ENCODE measurements at regions not wholly inside any gene's neighbourhood (a gene's known extent, or its start where the extent isn't known, plus 50 kb on each side); places are given as distances from the start of the nearest gene placed in this dataset.

DNA sequence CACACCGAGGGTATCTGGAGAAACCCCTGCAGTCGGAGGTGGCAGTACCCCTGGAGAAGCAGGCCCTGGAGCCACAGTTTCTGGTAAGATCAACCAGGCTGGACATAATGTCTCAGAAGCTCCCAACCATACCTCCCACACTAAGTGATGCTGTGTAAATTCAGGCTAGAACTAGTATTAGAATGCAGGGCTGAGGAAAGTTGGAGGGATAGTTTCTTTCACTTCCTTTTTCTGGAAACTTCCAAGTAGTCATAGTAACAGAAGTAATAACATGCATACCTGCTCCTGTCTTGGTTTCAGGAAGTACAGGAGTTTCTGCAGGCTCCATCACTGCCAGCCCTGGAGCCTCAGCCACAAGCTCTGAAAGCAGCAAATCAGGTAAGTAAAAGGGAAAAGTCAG is 228.1 kb upstream of the CNTN1 start:
- no peak for DNase-seq
- intact Hi-C loops (cut with DNase I; ENCODE audit: low total_unique reads): no loop called here
- H3K36me3 ChIP-seq: no peaks in the 10 kb centered on the region

DNA sequence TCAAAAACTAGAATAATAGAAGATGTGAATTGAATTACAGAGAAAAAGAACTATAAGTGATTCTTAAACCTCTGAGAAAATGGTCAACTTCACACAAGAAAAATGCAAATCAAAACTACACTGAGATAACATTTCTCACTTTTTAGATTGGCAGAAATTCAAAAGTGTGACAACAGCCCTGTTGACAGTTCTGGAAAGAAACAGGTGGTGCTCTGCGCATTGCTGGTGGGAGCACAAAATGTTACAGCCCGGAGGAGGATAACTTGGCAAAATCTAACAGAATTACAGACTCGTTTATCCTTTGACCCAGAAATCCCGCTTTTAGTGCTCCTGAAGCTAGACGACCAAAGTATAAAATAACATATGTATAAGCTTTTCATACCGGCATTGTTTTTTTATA is 222.5 kb upstream of the CNTN1 start:
- Histone ChIP-seq H3K4me3 (no peak overlapping the region), H3K4me1 (no peaks in the 10 kb centered on the region), H3K36me3 (no peaks in the 10 kb centered on the region), H3K27me3 (no peaks in the 10 kb centered on the region), H3K27ac (no peak overlapping the region), H3K9me3 (no peaks in the 10 kb centered on the region)
- 45 to 63% (median 53%) methylated on average over 6 of the region's 6 CpGs for WGBS, 5 donors
- intact Hi-C loops (cut with DNase I; ENCODE audit: low total_unique reads): no loop called here
- no peak for DNase-seq
- TF ChIP-seq POLR2AphosphoS5 (IDR thresholded peaks at IDR 0.05) (no peak), POLR2A (IDR thresholded peaks at IDR 0.05) (no peak), EP300 (IDR thresholded peaks at IDR 0.05) (no peak)
- TF ChIP-seq, protein P1, sequence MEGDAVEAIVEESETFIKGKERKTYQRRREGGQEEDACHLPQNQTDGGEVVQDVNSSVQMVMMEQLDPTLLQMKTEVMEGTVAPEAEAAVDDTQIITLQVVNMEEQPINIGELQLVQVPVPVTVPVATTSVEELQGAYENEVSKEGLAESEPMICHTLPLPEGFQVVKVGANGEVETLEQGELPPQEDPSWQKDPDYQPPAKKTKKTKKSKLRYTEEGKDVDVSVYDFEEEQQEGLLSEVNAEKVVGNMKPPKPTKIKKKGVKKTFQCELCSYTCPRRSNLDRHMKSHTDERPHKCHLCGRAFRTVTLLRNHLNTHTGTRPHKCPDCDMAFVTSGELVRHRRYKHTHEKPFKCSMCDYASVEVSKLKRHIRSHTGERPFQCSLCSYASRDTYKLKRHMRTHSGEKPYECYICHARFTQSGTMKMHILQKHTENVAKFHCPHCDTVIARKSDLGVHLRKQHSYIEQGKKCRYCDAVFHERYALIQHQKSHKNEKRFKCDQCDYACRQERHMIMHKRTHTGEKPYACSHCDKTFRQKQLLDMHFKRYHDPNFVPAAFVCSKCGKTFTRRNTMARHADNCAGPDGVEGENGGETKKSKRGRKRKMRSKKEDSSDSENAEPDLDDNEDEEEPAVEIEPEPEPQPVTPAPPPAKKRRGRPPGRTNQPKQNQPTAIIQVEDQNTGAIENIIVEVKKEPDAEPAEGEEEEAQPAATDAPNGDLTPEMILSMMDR (IDR thresholded peaks at IDR 0.05): no peak

More for the DNA sequence above, 228.1 kb upstream of the CNTN1 start:
- TF ChIP-seq POLR2AphosphoS5 (IDR thresholded peaks at IDR 0.05) (no peak), EP300 (IDR thresholded peaks at IDR 0.05) (no peak), POLR2A (IDR thresholded peaks at IDR 0.05) (no peak)
- TF ChIP-seq, protein P1 (IDR thresholded peaks at IDR 0.05): no peak
- Histone ChIP-seq H3K27me3 (no peaks in the 10 kb centered on the region), H3K9me3 (no peaks in the 10 kb centered on the region), H3K4me3 (no peak overlapping the region), H3K27ac (no peak overlapping the region), H3K4me1 (no peaks in the 10 kb centered on the region)
- WGBS, 5 donors: 76 to 89% (median 79%) methylated on average over 2 of the region's 2 CpGs

DNA sequence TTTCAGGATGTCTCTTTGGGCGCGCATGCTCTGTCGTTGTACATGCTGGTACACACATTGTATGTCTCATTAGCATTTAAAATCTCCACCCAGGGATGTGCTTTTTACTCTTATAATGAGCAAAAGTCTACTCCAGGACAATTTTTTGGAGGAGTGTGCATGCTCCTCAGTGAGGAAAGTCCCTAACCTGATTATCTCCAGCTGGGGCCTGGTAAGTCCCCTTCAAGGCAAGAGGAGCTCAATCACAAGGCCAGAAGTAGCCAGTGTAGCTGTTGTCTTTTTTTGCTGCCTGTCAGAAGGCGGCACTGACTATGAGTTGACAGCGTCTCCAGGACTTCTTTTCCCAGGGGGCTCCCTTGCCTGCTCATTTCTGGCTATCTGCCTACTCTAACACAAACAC is 218.3 kb upstream of the CNTN1 start:
- intact Hi-C loops (cut with DNase I; ENCODE audit: low total_unique reads): no loop called here
- peak in 1 of 2 donors; percentile 3 for DNase-seq
- 64 to 80% (median 74%) methylated on average over 5 of the region's 5 CpGs for WGBS, 5 donors
- Histone ChIP-seq H3K27ac (no peak overlapping the region), H3K36me3 (no peaks in the 10 kb centered on the region), H3K27me3 (no peaks in the 10 kb centered on the region), H3K4me3 (no peak overlapping the region), H3K9me3 (no peaks in the 10 kb centered on the region), H3K4me1 (no peaks in the 10 kb centered on the region)
- no peak for TF ChIP-seq EP300 (IDR thresholded peaks at IDR 0.05)
- TF ChIP-seq POLR2AphosphoS5 (IDR thresholded peaks at IDR 0.05): no peak
- no peak for TF ChIP-seq POLR2A (IDR thresholded peaks at IDR 0.05)
- TF ChIP-seq, protein P1 (IDR thresholded peaks at IDR 0.05): no peak

DNA sequence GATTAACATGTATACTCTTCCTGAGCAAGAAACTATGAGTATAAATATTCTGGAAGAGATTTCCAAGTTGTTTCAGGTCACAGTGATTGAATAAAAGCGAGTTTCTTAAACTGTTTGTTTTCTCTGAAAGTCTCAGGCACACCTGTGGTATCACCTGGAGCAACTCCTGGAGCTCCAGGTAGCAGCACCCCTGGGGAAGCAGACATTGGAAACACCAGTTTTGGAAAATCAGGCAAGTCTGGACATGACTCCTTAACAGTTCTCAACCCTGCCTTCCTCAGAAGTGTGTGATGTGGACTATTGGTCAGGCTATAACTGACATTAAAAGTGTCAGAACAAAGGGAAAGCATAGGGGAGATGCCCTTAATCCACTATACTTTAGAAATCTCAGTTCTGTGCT is 217.6 kb upstream of the CNTN1 start:
- H3K27me3 ChIP-seq: no peaks in the 10 kb centered on the region
- TF ChIP-seq, protein P1 (IDR thresholded peaks at IDR 0.05): no peak
- TF ChIP-seq EP300 (IDR thresholded peaks at IDR 0.05) (no peak), POLR2AphosphoS5 (IDR thresholded peaks at IDR 0.05) (no peak), POLR2A (IDR thresholded peaks at IDR 0.05) (no peak)
- H3K4me3 ChIP-seq: no peak overlapping the region
- WGBS, 5 donors: 23 to 58% (median 42%) methylated on average over 1 of the region's 1 CpG
- H3K27ac ChIP-seq: no peak overlapping the region
- H3K36me3 ChIP-seq: no peaks in the 10 kb centered on the region
- no peaks in the 10 kb centered on the region for H3K9me3 ChIP-seq
- no peaks in the 10 kb centered on the region for H3K4me1 ChIP-seq
- intact Hi-C loops (cut with DNase I; ENCODE audit: low total_unique reads): no loop called here
- DNase-seq: no peak

Measured in stomach (tissue), 8 donors.